Spleen (tissue), 11 donors: ENCODE measurements at regions not wholly inside any gene's neighbourhood (a gene's known extent, or its start where the extent isn't known, plus 50 kb on each side); places are given as distances from the start of the nearest gene placed in this dataset.

Experiments
- DNase-seq: peaks from one replicate; pipeline ENCODE4 v3.0.0-alpha.2; 2020
- H3K27ac ChIP-seq, 8 donors: fragments of 200-600 bp; sonication (generic) in 7 of 8; 1 replicate in 4 of 8; 2 replicates in 4 of 8; pipeline versions ENCODE4 v1.5.0 to v1.8.0; 2016 to 2021; ENCODE audit warnings: inconsistent platforms in 4 of 8, mild to moderate bottlenecking in 4 of 8, moderate library complexity in 1 of 8
- H3K27me3 ChIP-seq, 7 donors: fragments of 200-600 bp; sonication (generic) in 6 of 7; replicated peaks in 1 of 7; 1 replicate in 4 of 7; 2 replicates in 3 of 7; pipeline versions ENCODE4 v1.5.0 to v1.8.0; 2016 to 2021; ENCODE audit warnings: inconsistent platforms in 3 of 7, mild to moderate bottlenecking in 1 of 7
- H3K36me3 ChIP-seq, 6 donors: fragments of 200-600 bp; sonication (generic) in 5 of 6; 1 replicate in 4 of 6; 2 replicates in 2 of 6; pipeline versions ENCODE4 v1.5.0 to v1.8.0; 2016 to 2021; ENCODE audit warnings: inconsistent platforms in 2 of 6
- H3K4me1 ChIP-seq, 6 donors: fragments of 200-600 bp; sonication (generic) in 5 of 6; 1 replicate in 3 of 6; 2 replicates in 3 of 6; pipeline versions ENCODE4 v1.5.0 to v1.8.0; 2016 to 2021; ENCODE audit warnings: inconsistent platforms in 3 of 6
- H3K4me3 ChIP-seq, 8 donors: fragments of 200-600 bp; sonication (generic) in 7 of 8; 1 replicate in 4 of 8; 2 replicates in 4 of 8; pipeline versions ENCODE4 v1.5.0 to v1.8.0; 2016 to 2021; ENCODE audit warnings: inconsistent platforms in 4 of 8, mild to moderate bottlenecking in 4 of 8, moderate library complexity in 2 of 8
- H3K9me3 ChIP-seq, 8 donors: fragments of 200-600 bp; sonication (generic) in 7 of 8; 1 replicate in 4 of 8; 2 replicates in 4 of 8; pipeline versions ENCODE4 v1.5.0 to v1.8.0; 2016 to 2021; ENCODE audit warnings: inconsistent platforms in 4 of 8
- POLR2A ChIP-seq, 3 donors: fragments of 450-650 bp; IDR thresholded peaks; one replicate each; pipeline ENCODE4 v1.5.1; 2017; ENCODE audit warnings: antibody characterized with exemption in 3 of 3, mild to moderate bottlenecking in 1 of 3
- POLR2AphosphoS5 ChIP-seq, 3 donors: sonication (generic); formaldehyde crosslinking; IDR thresholded peaks; one replicate each; pipeline ENCODE4 v1.5.1; 2017; ENCODE audit warnings: antibody characterized with exemption in 3 of 3
- WGBS, 5 donors: extraction: QIAGEN DNeasy Blood & Tissue Kit in 3 of 5; methylation state at CpG; one replicate each; pipeline versions ENCODE4 v1.1.5 to v1.1.7; 2013 to 2018; 5-methylcytosine and 5-hydroxymethylcytosine counted together
- intact Hi-C: fragments of 100-400 bp; cut with DNase I; formaldehyde crosslinking; loops from one replicate; pipeline ENCODE4 v1.15.0; 2023; ENCODE audit warnings: low total_unique reads
- TF ChIP-seq, protein P1 (sequence below), 11 experiments: fragments of 200-600 bp in 7 of 11; fragments of 450-650 bp in 4 of 11; sonication (generic) in 4 of 11; IDR thresholded peaks in 8 of 11; conservative IDR thresholded peaks in 3 of 11; 1 replicate in 7 of 11; 2 replicates in 4 of 11; pipeline versions ENCODE4 v1.4.0 to v1.8.0; 2016 to 2021; ENCODE audit warnings: antibody characterized with exemption in 11 of 11, inconsistent platforms in 4 of 11, mild to moderate bottlenecking in 1 of 11
- donor health status: healthy with polysubstance abuse.
- donor health status: DM: no; HTN: no; CAD: no; lungs with moderate emphysema.
- donor health status: DM: no; HTN: no; CAD: no.
- donor health status: Bipolar disorder and iron deficiency.
- donor health status: healthy.
- donor health status: DM: no; HTN: no; CAD: no.
- donor health status: DM: yes; HTN: yes; CAD: no.

DNA sequence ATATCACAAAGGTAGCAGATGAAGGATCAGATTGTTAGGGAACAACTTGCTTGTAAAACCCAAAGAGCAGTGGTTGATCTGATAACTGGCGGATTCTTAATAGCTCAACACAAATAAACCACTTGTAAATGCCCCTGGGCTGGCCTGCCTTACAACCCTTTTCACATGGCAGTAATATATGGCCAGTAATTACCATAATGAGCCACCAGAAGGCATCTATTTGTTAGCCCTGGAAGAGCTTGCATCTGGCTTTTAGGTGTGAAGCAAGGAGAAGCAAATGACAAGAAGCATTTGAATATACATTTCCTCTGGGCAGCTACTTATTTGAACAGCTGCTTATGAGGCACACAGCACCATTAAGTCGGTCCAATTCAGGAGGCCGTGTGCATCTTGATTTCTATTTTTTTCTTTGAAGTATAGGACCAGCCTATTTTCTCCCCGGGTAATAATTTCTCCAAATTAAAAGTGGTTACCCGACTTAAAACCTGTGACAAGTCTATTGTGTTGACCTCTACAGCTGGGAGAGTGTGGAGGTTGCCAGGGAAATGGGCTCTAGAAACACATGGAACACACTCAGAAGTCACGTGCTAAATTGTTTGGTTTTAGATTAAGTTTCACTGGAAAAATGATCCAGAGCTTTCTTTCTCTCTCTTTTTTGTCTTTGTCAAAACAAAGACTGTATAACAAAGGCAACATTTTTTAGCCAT, 113.4 kb downstream of the SEM1 start:
- H3K4me1 ChIP-seq: peaks cover 0 to 11% (median 0%) of the 10 kb centered on the region in 6 donors
- WGBS, 5 donors: 58 to 68% (median 61%) methylated on average over 6 of the region's 6 CpGs
- intact Hi-C loops: no loop called here
- no peak overlapping the region for H3K27ac ChIP-seq
- H3K9me3 ChIP-seq: no peaks in the 10 kb centered on the region
- no peaks in the 10 kb centered on the region for H3K36me3 ChIP-seq
- peaks cover 0 to 9% (median 0%) of the 10 kb centered on the region in 7 donors for H3K27me3 ChIP-seq
- TF ChIP-seq POLR2AphosphoS5 (IDR thresholded peaks at IDR 0.05) (no peak), POLR2A (IDR thresholded peaks at IDR 0.05) (no peak)
- TF ChIP-seq, protein P1, sequence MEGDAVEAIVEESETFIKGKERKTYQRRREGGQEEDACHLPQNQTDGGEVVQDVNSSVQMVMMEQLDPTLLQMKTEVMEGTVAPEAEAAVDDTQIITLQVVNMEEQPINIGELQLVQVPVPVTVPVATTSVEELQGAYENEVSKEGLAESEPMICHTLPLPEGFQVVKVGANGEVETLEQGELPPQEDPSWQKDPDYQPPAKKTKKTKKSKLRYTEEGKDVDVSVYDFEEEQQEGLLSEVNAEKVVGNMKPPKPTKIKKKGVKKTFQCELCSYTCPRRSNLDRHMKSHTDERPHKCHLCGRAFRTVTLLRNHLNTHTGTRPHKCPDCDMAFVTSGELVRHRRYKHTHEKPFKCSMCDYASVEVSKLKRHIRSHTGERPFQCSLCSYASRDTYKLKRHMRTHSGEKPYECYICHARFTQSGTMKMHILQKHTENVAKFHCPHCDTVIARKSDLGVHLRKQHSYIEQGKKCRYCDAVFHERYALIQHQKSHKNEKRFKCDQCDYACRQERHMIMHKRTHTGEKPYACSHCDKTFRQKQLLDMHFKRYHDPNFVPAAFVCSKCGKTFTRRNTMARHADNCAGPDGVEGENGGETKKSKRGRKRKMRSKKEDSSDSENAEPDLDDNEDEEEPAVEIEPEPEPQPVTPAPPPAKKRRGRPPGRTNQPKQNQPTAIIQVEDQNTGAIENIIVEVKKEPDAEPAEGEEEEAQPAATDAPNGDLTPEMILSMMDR (IDR thresholded peaks at IDR 0.05 in 8 of 11, conservative IDR thresholded peaks at IDR 0.05 in 3 of 11): no peak
- no peak overlapping the region for H3K4me3 ChIP-seq
- no peak for DNase-seq

DNA sequence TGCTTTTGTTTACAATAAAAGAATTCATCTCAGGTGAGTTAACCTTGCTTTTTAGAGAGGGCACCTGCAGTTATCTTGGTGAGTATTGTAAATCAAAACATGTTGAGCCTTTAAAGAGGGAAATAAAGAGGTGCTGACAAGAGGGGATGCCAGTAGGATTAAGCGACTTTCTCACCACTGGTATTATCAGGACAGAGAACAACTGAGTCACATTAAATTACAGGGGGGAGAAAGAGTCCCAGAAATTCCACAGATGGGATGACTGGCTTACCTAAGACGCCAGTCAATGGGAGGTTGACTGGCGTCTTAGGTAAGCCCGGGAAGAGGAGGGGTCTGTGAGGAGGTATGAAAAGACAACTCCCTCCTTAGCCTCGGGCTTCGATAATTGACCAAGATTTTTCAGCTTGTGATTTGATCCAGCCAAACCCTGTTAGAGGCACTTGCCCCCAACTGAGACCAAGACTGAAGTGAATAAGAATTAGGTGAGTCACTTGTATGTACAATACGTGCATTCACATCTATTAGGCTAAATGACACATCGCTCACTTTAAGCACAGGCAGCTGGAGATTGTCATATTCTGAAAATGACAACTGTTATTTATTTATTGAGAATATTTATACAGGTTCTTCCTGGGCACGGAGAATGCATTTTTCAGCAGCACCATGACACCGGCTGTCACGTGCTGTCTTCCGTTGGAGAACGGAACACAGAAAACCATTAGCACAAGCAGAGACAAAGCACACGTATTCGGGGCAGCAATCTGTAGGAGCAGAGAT, 117.6 kb downstream of the SEM1 start:
- no peak for DNase-seq
- no peaks in the 10 kb centered on the region for H3K36me3 ChIP-seq
- no peak overlapping the region for H3K4me3 ChIP-seq
- intact Hi-C loops: no loop called here
- WGBS, 5 donors: 52 to 70% (median 55%) methylated on average over 14 to 15 of the region's 15 CpGs
- TF ChIP-seq POLR2AphosphoS5 (IDR thresholded peaks at IDR 0.05): no peak
- TF ChIP-seq POLR2A (IDR thresholded peaks at IDR 0.05): no peak
- TF ChIP-seq, protein P1 (IDR thresholded peaks at IDR 0.05 in 8 of 11, conservative IDR thresholded peaks at IDR 0.05 in 3 of 11): no peak
- H3K9me3 ChIP-seq: no peaks in the 10 kb centered on the region
- peaks cover 0 to 9% (median 0%) of the 10 kb centered on the region in 7 donors for H3K27me3 ChIP-seq
- H3K4me1 ChIP-seq: no peaks in the 10 kb centered on the region
- no peak overlapping the region for H3K27ac ChIP-seq

DNA sequence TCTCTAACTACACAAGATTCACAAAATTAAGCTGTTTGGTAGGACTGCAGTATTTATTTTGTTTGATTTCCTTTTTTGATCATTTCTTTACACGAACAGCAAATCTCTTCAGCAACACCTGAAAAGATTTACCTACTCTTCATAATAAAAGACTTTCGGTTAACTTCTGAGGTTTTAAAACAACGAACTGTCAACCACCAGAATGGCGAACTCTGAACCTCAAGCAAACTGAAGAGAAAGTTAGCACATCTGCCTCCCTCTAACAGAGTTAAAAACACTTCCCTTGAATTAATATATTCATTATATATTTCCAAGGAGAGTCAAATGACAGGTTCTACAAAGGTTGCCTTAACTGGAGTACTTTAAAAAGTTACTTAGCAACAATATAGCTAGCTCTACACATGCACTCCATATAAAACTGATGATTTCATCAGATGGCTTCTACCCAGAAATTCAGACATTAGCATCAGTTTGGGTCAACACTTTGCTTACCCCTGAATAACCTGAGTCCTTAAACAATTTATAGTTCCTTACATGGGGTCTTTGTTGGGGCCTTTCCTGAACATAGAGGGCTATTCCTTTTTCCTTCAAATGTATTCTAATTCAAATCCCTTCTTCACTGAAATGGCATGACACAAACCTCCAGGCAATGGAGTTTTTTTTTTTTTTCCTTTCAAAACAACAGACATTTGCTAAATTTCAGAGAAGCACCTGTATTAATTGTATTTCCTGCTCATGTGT, 118.3 kb downstream of the SEM1 start:
- DNase-seq: no peak
- Histone ChIP-seq H3K27me3 (peaks cover 0 to 9% (median 0%) of the 10 kb centered on the region in 7 donors), H3K9me3 (no peaks in the 10 kb centered on the region), H3K4me3 (no peak overlapping the region), H3K4me1 (no peaks in the 10 kb centered on the region), H3K27ac (no peak overlapping the region), H3K36me3 (no peaks in the 10 kb centered on the region)
- intact Hi-C loops: no loop called here
- 38 to 69% (median 57%) methylated on average over 4 of the region's 4 CpGs for WGBS, 5 donors
- no peak for TF ChIP-seq POLR2AphosphoS5 (IDR thresholded peaks at IDR 0.05)
- TF ChIP-seq, protein P1 (IDR thresholded peaks at IDR 0.05 in 8 of 11, conservative IDR thresholded peaks at IDR 0.05 in 3 of 11): no peak
- TF ChIP-seq POLR2A (IDR thresholded peaks at IDR 0.05): no peak
